DMS153 (cell line): ENCODE measurements at regions not wholly inside any gene's neighbourhood (a gene's known extent, or its start where the extent isn't known, plus 50 kb on each side); places are given as distances from the start of the nearest gene placed in this dataset.

Source experiments
- DNase-seq: peaks from one replicate; lab custom pipeline; 2025; lab: John Stamatoyannopoulos, UW

- no peak for DNase-seq
These were observed 424.8 kb downstream of the HRH4 start for GRCh38 chr18:24885276-24885675.

- DNase-seq = no peak
These were observed 434.4 kb downstream of the HRH4 start for GRCh38 chr18:24894880-24895279.

- DNase-seq = no peak
These were observed 437.0 kb downstream of the HRH4 start for GRCh38 chr18:24897461-24897860.

- no peak for DNase-seq
These were observed 441.7 kb downstream of the ZNF521 start for GRCh38 chr18:24910221-24910620.

GRCh38 chr18:24913507-24914170 lies 438.3 kb downstream of the ZNF521 start:
- no peak for DNase-seq

GRCh38 chr18:24914171-24914525 lies 437.8 kb downstream of the ZNF521 start:
- DNase-seq = no peak

- no peak for DNase-seq
These were observed 437.3 kb downstream of the ZNF521 start for GRCh38 chr18:24914685-24915084.

- DNase-seq = no peak
These were observed 436.4 kb downstream of the ZNF521 start for GRCh38 chr18:24915547-24915946.

- DNase-seq = no peak
These were observed 434.2 kb downstream of the ZNF521 start for GRCh38 chr18:24917767-24918166.

GRCh38 chr18:24918257-24918656 lies 433.7 kb downstream of the ZNF521 start:
- DNase-seq = no peak

- no peak for DNase-seq
These were observed 432.7 kb downstream of the ZNF521 start for GRCh38 chr18:24919181-24919797.

- no peak for DNase-seq
These were observed 429.5 kb downstream of the ZNF521 start for GRCh38 chr18:24922491-24922890.

- no peak for DNase-seq
These were observed 428.8 kb downstream of the ZNF521 start for GRCh38 chr18:24923138-24923537.

- DNase-seq = no peak
These were observed 427.8 kb downstream of the ZNF521 start for GRCh38 chr18:24924066-24924716.

- no peak for DNase-seq
These were observed 425.3 kb downstream of the ZNF521 start for GRCh38 chr18:24926649-24927048.

GRCh38 chr18:24928301-24928878 lies 423.6 kb downstream of the ZNF521 start:
- no peak for DNase-seq

- DNase-seq = no peak
These were observed 421.5 kb downstream of the ZNF521 start for GRCh38 chr18:24930478-24930877.

GRCh38 chr18:24930971-24931370 lies 421.0 kb downstream of the ZNF521 start:
- no peak for DNase-seq

GRCh38 chr18:24933345-24933744 lies 418.6 kb downstream of the ZNF521 start:
- no peak for DNase-seq

- no peak for DNase-seq
These were observed 417.6 kb downstream of the ZNF521 start for GRCh38 chr18:24934258-24934932.

- DNase-seq = no peak
These were observed 417.0 kb downstream of the ZNF521 start for GRCh38 chr18:24935008-24935407.

GRCh38 chr18:24935896-24936295 lies 416.1 kb downstream of the ZNF521 start:
- no peak for DNase-seq

- no peak for DNase-seq
These were observed 415.3 kb downstream of the ZNF521 start for GRCh38 chr18:24936691-24937090.
